HEK293T (cell line): ENCODE measurements at regions not wholly inside any gene's neighbourhood (a gene's known extent, or its start where the extent isn't known, plus 50 kb on each side); places are given as distances from the start of the nearest gene placed in this dataset.

Source experiments
- BHLHE40 ChIP-seq: fragments of 450-650 bp; IDR thresholded peaks from 2 replicates; pipeline ENCODE4 v1.6.1; 2016; ENCODE audit warnings: mild to moderate bottlenecking, moderate library complexity, borderline replicate concordance
- FOXM1 ChIP-seq: fragments of 450-650 bp; IDR thresholded peaks from 2 replicates; pipeline ENCODE4 v1.6.1; 2017; ENCODE audit warnings: mild to moderate bottlenecking, borderline replicate concordance
- L3MBTL2 ChIP-seq: fragments of 450-650 bp; conservative IDR thresholded peaks from 2 replicates; pipeline ENCODE4 v1.6.1; 2016; ENCODE audit warnings: mild to moderate bottlenecking
- TARDBP ChIP-seq: fragments of 450-650 bp; IDR thresholded peaks from 2 replicates; pipeline ENCODE4 v1.6.1; 2016

DNA sequence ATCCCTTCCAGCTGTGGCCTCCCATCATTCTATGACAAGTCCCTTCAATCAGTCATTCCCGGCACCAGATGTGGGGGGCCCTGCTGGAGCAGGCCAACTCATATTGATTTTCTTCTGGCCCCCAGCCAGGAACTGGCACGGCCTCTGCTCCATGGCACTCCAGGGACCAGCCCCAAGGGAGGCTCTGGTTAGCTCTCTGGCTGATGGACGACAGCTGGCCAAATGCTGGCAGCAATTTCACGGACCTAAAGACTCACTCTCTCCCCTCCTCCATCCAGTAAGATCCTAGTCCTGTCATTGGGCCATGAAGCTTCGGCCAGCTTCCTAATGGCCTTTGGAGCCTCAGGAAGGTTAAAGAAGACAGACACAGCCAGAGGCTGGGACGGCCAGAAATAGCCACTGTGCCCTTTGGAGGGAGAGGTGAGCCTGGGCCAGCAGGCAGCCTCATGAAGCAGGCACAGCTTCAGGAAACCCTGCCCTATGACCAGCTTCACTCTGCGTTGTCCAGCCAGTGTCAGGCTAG is 131.0 kb downstream of the MEX3B start:
- TF ChIP-seq TARDBP (no peak), BHLHE40 (no peak), FOXM1 (no peak), L3MBTL2 (no peak)
